Endothelial cell of umbilical vein (primary cell): ENCODE measurements at regions not wholly inside any gene's neighbourhood (a gene's known extent, or its start where the extent isn't known, plus 50 kb on each side); places are given as distances from the start of the nearest gene placed in this dataset.

Source experiments
- BruUV-seq: library from RNA; stranded (reverse); fragments of 400-500 nt; replicated peaks from 2 replicates; lab custom pipeline; 2021; lab: Mats Ljungman, UMichigan
- CTCF ChIA-PET: fragments of 300-600, 350-600 bp; sonication (Branson Sonifier 250); formaldehyde crosslinking; loops from one replicate; lab custom pipeline; 2021; ENCODE audit warnings: antibody characterized with exemption, inconsistent platforms; lab: Charles Lee
- POLR2A ChIA-PET: fragments of 300-600, 350-600 bp; sonication (Branson Sonifier 250); formaldehyde crosslinking; loops from one replicate; lab custom pipeline; 2021; ENCODE audit warnings: antibody characterized with exemption, inconsistent platforms; lab: Charles Lee
- DNase-seq: peaks from one replicate; pipeline ENCODE4 v3.0.0-alpha.2; 2011; ENCODE audit warnings: low read depth, low spot score
- FAIRE-seq: peaks from 2 replicates; lab custom pipeline; 2011; peaks lifted over from hg19 to GRCh38; lab: Jason Lieb, UNC
- H2AFZ ChIP-seq: 2 replicates; pipeline ENCODE4 v1.6.0; 2012; ENCODE audit warnings: low read depth, low read length, control low read depth, inconsistent platforms
- H3K27ac ChIP-seq: 2 replicates; pipeline ENCODE4 v1.5.1; 2011; ENCODE audit warnings: low read depth, mild to moderate bottlenecking, control low read depth, low read length, moderate library complexity; ENCODE audit not compliant: insufficient read depth
- H3K27me3 ChIP-seq, 2 experiments: 2 replicates each; pipeline versions ENCODE4 v1.6.0 to v1.6.1; 2011; ENCODE audit warnings: low read length in 2 of 2, mixed read lengths in 1 of 2; ENCODE audit not compliant: control insufficient read depth in 2 of 2, insufficient read depth in 2 of 2
- H3K36me3 ChIP-seq, 2 experiments: 2 replicates in 1 of 2; 3 replicates in 1 of 2; pipeline ENCODE4 v1.5.1; 2011; ENCODE audit warnings: low read length in 2 of 2, mild to moderate bottlenecking in 1 of 2, moderate library complexity in 1 of 2; ENCODE audit not compliant: control insufficient read depth in 2 of 2, insufficient read depth in 2 of 2; ENCODE audit errors: extremely low read depth in 1 of 2
- H3K4me1 ChIP-seq: 3 replicates; pipeline ENCODE4 v1.5.1; 2011; ENCODE audit warnings: mild to moderate bottlenecking, low read length; ENCODE audit not compliant: control insufficient read depth, insufficient read depth; ENCODE audit errors: extremely low read depth
- H3K4me2 ChIP-seq: 2 replicates; pipeline ENCODE4 v1.6.1; 2011; ENCODE audit warnings: low read length, control low read depth, mixed read lengths; ENCODE audit not compliant: insufficient read depth
- H3K4me3 ChIP-seq, 3 experiments: fragments of 200-600 bp in 1 of 3; sonication (generic), shearing (Covaris generic) in 1 of 3; replicated peaks in 1 of 3; 2 replicates each; pipeline ENCODE4 v1.5.1; 2011 to 2016; ENCODE audit warnings: control low read depth in 3 of 3, low read length in 3 of 3, mild to moderate bottlenecking in 2 of 3, inconsistent platforms in 1 of 3, low read depth in 1 of 3, moderate library complexity in 1 of 3; ENCODE audit not compliant: insufficient read depth in 1 of 3
- H3K79me2 ChIP-seq: 2 replicates; pipeline ENCODE4 v1.6.0; 2012; ENCODE audit warnings: low read length, inconsistent platforms; ENCODE audit not compliant: control insufficient read depth, insufficient read depth
- H3K9ac ChIP-seq: replicated peaks from 2 replicates; pipeline ENCODE3; 2011; ENCODE audit warnings: low read length, control low read depth; ENCODE audit not compliant: insufficient read depth; ENCODE audit errors: extremely low read depth
- H3K9me1 ChIP-seq: replicated peaks from 3 replicates; pipeline ENCODE4 v1.6.0; 2011; ENCODE audit warnings: mild to moderate bottlenecking, low read length; ENCODE audit not compliant: control insufficient read depth, insufficient read depth; ENCODE audit errors: extremely low read depth
- H3K9me3 ChIP-seq: replicated peaks from 2 replicates; pipeline ENCODE4 v1.5.1; 2012; ENCODE audit warnings: low read length, inconsistent platforms; ENCODE audit not compliant: control insufficient read depth, insufficient read depth
- H4K20me1 ChIP-seq: replicated peaks from 2 replicates; pipeline ENCODE3; 2011; ENCODE audit warnings: mild to moderate bottlenecking, low read length; ENCODE audit not compliant: control insufficient read depth, insufficient read depth; ENCODE audit errors: extremely low read depth
- EZH2 ChIP-seq: IDR thresholded peaks from 2 replicates; pipeline ENCODE4 v1.6.1; 2012; ENCODE audit warnings: borderline replicate concordance, low read depth, mild to moderate bottlenecking, moderate library complexity, low read length, inconsistent platforms; ENCODE audit not compliant: severe bottlenecking
- FOS ChIP-seq: IDR thresholded peaks from 2 replicates; pipeline ENCODE4 v1.6.1; 2011; ENCODE audit warnings: mild to moderate bottlenecking, low read length, moderate library complexity, borderline replicate concordance; ENCODE audit not compliant: insufficient read depth
- GATA2 ChIP-seq: IDR thresholded peaks from 2 replicates; pipeline ENCODE4 v1.7.0; 2011; ENCODE audit warnings: low read depth, mild to moderate bottlenecking, moderate library complexity, mixed read lengths, low read length; ENCODE audit not compliant: insufficient read length, insufficient read depth
- JUN ChIP-seq: IDR thresholded peaks from 2 replicates; pipeline ENCODE4 v1.6.1; 2011; ENCODE audit warnings: borderline replicate concordance, low read depth; ENCODE audit not compliant: insufficient read length, insufficient read depth
- MYC ChIP-seq: IDR thresholded peaks from one replicate; pipeline ENCODE4 v1.6.1; 2011; ENCODE audit warnings: mild to moderate bottlenecking, low read depth, low read length
- POLR2A ChIP-seq: IDR thresholded peaks from 2 replicates; pipeline ENCODE4 v1.6.1; 2012; ENCODE audit warnings: low read depth, mild to moderate bottlenecking, control low read depth, low read length
- POLR2AphosphoS5 ChIP-seq: IDR thresholded peaks from 2 replicates; pipeline ENCODE4 v1.6.1; 2012; ENCODE audit warnings: low read depth, mild to moderate bottlenecking, control low read depth, low read length, moderate library complexity; ENCODE audit not compliant: insufficient read depth
- dilution Hi-C: fragments of 300-500 bp; cut with MboI; formaldehyde crosslinking; loops from one replicate; pipeline ENCODE4 v1.15.0; 2019; ENCODE audit warnings: low sequenced_read_pairs; ENCODE audit not compliant: extremely low pct_ligation_motif_present
- intact Hi-C: fragments of 100-400 bp; cut with micrococcal nuclease; formaldehyde crosslinking; loops from one replicate; pipeline ENCODE4 v1.10.0; 2022
- TF ChIP-seq, protein P1 (sequence below): IDR thresholded peaks from 2 replicates; pipeline ENCODE4 v1.6.1; 2011; ENCODE audit not compliant: insufficient read depth, insufficient read length
- TF ChIP-seq, protein P2 (sequence below), 2 donors: IDR thresholded peaks; 1 replicate in 1 of 2; 2 replicates in 1 of 2; pipeline ENCODE4 v1.5.1; 2011; ENCODE audit warnings: low read length in 2 of 2, mild to moderate bottlenecking in 2 of 2, moderate library complexity in 2 of 2, control low read depth in 1 of 2, inconsistent platforms in 1 of 2, low read depth in 1 of 2; ENCODE audit not compliant: insufficient read depth in 1 of 2; ENCODE audit errors: extremely low read depth in 1 of 2

DNA sequence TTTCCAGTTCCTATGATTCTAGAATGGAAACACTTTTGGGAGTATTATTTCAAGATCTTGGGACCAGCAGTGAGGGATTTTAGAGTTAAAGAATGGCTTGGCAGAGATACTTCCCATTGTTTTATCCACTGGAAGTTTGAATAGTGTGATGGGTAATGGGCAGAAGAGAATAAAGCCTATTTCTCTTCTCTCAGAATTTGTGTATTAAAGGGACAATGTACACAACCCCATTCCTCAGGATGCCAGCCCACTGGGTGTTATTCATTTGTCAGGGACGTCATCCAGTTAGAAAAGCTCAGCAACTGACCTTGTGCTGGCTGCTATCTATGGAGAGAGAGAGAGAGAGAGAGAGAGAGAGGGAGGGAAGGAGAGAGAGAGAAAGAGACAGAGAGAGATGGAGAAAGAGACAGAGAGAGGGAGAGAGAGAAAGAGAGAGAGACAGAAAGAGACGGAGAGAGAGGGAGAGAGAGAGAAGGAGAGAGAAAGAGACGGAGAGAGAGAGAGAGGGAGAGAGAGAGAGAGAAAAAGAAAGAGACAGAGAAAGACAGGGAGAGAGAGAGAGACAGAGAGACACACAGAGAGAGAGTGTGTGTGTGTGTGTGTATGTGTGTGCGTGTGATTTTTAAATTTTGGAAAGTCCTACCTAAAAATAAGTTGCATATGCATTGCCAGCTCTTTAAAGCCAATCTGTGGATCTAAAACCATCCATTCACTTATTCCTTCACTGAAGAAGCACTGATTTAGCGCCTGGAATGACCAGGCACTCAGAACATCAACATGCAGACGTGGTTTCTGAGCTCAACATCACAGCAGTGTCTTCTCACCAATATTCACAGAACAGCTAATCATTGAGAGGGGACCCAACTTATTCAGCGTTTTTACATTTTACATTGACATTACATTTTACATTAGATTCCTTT, 388.8 kb downstream of the THBS2 start:
- Histone ChIP-seq H3K9me1 (no peaks in the 10 kb centered on the region), H3K4me1 (no peaks in the 10 kb centered on the region), H3K79me2 (no peaks in the 10 kb centered on the region), H3K27me3 (no peaks in the 10 kb centered on the region), H3K4me2 (no peak overlapping the region), H2AFZ (no peak overlapping the region), H3K27ac (no peak overlapping the region), H3K36me3 (no peaks in the 10 kb centered on the region), H4K20me1 (no peaks in the 10 kb centered on the region), H3K9ac (no peak overlapping the region), H3K9me3 (peaks cover 2% of the 10 kb centered on the region), H3K4me3 (no peak overlapping the region)
- dilution Hi-C loops (no loop called here), intact Hi-C loops (no loop called here)
- POLR2A ChIA-PET, result no interaction called here
- DNase-seq (no peak), FAIRE-seq (no peak)
- CTCF ChIA-PET, result no interaction called here
- no peak for TF ChIP-seq EZH2
- no peak for TF ChIP-seq JUN
- TF ChIP-seq POLR2AphosphoS5, result no peak
- TF ChIP-seq FOS, result no peak
- TF ChIP-seq, protein P1, sequence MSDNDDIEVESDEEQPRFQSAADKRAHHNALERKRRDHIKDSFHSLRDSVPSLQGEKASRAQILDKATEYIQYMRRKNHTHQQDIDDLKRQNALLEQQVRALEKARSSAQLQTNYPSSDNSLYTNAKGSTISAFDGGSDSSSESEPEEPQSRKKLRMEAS, result no peak
- no peak for TF ChIP-seq MYC
- TF ChIP-seq, protein P2, sequence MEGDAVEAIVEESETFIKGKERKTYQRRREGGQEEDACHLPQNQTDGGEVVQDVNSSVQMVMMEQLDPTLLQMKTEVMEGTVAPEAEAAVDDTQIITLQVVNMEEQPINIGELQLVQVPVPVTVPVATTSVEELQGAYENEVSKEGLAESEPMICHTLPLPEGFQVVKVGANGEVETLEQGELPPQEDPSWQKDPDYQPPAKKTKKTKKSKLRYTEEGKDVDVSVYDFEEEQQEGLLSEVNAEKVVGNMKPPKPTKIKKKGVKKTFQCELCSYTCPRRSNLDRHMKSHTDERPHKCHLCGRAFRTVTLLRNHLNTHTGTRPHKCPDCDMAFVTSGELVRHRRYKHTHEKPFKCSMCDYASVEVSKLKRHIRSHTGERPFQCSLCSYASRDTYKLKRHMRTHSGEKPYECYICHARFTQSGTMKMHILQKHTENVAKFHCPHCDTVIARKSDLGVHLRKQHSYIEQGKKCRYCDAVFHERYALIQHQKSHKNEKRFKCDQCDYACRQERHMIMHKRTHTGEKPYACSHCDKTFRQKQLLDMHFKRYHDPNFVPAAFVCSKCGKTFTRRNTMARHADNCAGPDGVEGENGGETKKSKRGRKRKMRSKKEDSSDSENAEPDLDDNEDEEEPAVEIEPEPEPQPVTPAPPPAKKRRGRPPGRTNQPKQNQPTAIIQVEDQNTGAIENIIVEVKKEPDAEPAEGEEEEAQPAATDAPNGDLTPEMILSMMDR (IDR thresholded peaks at IDR 0.05; ENCODE audit: extremely low read depth in 1 of 2, insufficient read depth in 1 of 2, low read depth in 1 of 2, low read length in 2 of 2), result no peak
- TF ChIP-seq GATA2, result no peak
- no peak for TF ChIP-seq POLR2A
- no TSS peak for BruUV-seq
